GM19025 (cell line): ENCODE measurements at regions not wholly inside any gene's neighbourhood (a gene's known extent, or its start where the extent isn't known, plus 50 kb on each side); places are given as distances from the start of the nearest gene placed in this dataset.

Source experiments
- ATAC-seq: cut with Tn5 transposase; IDR thresholded peaks from one replicate; pipeline ENCODE4 v1.9.1; 2021; ENCODE audit warnings: mild to moderate bottlenecking, low read depth, moderate library complexity; ENCODE audit not compliant: unreplicated experiment

GRCh38 chr11:116698080-116698479 is 74.7 kb downstream of the BUD13 start:
- no peak for ATAC-seq

GRCh38 chr11:116697639-116698038 is 75.1 kb downstream of the BUD13 start:
- ATAC-seq = no peak

- no peak for ATAC-seq
Observed at GRCh38 chr11:116697011-116697410, 75.8 kb downstream of the BUD13 start.

GRCh38 chr11:116696381-116696941 is 76.3 kb downstream of the BUD13 start:
- no peak for ATAC-seq

GRCh38 chr11:116695657-116696254 is 77.0 kb downstream of the BUD13 start:
- ATAC-seq = no peak

- ATAC-seq = no peak
Observed at GRCh38 chr11:116694815-116695590, 77.8 kb downstream of the BUD13 start.

- no peak for ATAC-seq
Observed at GRCh38 chr11:116694349-116694725, 78.5 kb downstream of the BUD13 start.

- ATAC-seq = no peak
Observed at GRCh38 chr11:116693593-116694348, 79.0 kb downstream of the BUD13 start.

- ATAC-seq = no peak
Observed at GRCh38 chr11:116693102-116693570, 79.7 kb downstream of the BUD13 start.

- no peak for ATAC-seq
Observed at GRCh38 chr11:116692318-116693101, 80.3 kb downstream of the BUD13 start.

GRCh38 chr11:116691771-116692177 is 81.0 kb downstream of the BUD13 start:
- no peak for ATAC-seq

- no peak for ATAC-seq
Observed at GRCh38 chr11:116690611-116691010, 82.2 kb downstream of the BUD13 start.

- no peak for ATAC-seq
Observed at GRCh38 chr11:116689413-116690127, 83.2 kb downstream of the BUD13 start.

GRCh38 chr11:116688202-116688540 is 84.6 kb downstream of the BUD13 start:
- no peak for ATAC-seq

GRCh38 chr11:116687458-116688201 is 85.2 kb downstream of the BUD13 start:
- ATAC-seq = no peak

- no peak for ATAC-seq
Observed at GRCh38 chr11:116686866-116687265, 85.9 kb downstream of the BUD13 start.

GRCh38 chr11:116683982-116684381 is 88.8 kb downstream of the BUD13 start:
- no peak for ATAC-seq

- ATAC-seq = no peak
Observed at GRCh38 chr11:116680349-116681125, 92.2 kb downstream of the BUD13 start.
